ENCODE measurements at regions not wholly inside any gene's neighbourhood (a gene's known extent, or its start where the extent isn't known, plus 50 kb on each side); places are given as distances from the start of the nearest gene placed in this dataset.

- H3K9ac ChIP-seq (ENCODE audit: insufficient read length, low read depth): peak overlapping the region; percentile 47
- no peak overlapping the region for H3K4me3 ChIP-seq (ENCODE audit: insufficient read length, low read depth)
- H3K9me3 ChIP-seq (ENCODE audit: insufficient read depth, low read length): no peaks in the 10 kb centered on the region
- peaks cover 23% of the 10 kb centered on the region for H3K36me3 ChIP-seq (ENCODE audit: insufficient read depth, insufficient read length, low read length)
- no peak for DNase-seq (ENCODE audit: low read depth, low spot score)
- no peaks in the 10 kb centered on the region for H3K27me3 ChIP-seq (ENCODE audit: insufficient read depth, insufficient read length)
- TF ChIP-seq YY1 (IDR thresholded peaks at IDR 0.05; ENCODE audit: insufficient read depth, insufficient read length): no peak
- H3K4me1 ChIP-seq (ENCODE audit: insufficient read depth, insufficient read length): peaks cover 35% of the 10 kb centered on the region
Measured at GRCh38 chr12:124517260-124518050, 50.0 kb downstream of the NCOR2 start.

DNA sequence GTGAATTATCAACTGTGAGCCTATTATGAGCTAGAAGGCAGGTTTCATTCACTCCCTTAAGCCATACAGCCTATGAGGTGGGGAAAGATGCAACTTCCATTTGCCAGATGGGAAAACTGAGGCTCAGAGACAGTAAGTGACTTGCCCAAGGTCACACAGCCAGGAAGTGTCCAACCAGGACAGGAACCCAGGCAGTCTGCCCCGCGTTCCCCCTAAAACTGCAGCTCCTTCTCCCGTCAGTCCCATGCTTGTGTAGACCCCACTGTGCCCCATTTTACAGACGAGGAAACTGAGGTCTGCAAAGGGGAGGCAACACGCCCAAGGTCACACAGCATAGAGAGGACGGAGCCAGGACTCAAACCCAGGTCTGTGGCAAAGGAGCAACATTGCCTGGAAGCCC lies 50.6 kb downstream of the NCOR2 start:
- Histone ChIP-seq H3K9ac (ENCODE audit: insufficient read length, low read depth) (no peak overlapping the region), H3K36me3 (ENCODE audit: insufficient read depth, insufficient read length, low read length) (peaks cover 17% of the 10 kb centered on the region), H3K9me3 (ENCODE audit: insufficient read depth, low read length) (no peaks in the 10 kb centered on the region), H3K4me3 (ENCODE audit: insufficient read length, low read depth) (no peak overlapping the region), H3K27me3 (ENCODE audit: insufficient read depth, insufficient read length) (no peaks in the 10 kb centered on the region), H3K4me1 (ENCODE audit: insufficient read depth, insufficient read length) (peaks cover 37% of the 10 kb centered on the region)
- no peak for DNase-seq (ENCODE audit: low read depth, low spot score)
- no peak for TF ChIP-seq SUZ12 (IDR thresholded peaks at IDR 0.05; ENCODE audit: extremely low read depth, insufficient read depth, insufficient read length)
- no peak for TF ChIP-seq ZNF274 (IDR thresholded peaks at IDR 0.05; ENCODE audit: low read depth, low read length)
- no peak for TF ChIP-seq YY1 (IDR thresholded peaks at IDR 0.05; ENCODE audit: insufficient read depth, insufficient read length)

DNA sequence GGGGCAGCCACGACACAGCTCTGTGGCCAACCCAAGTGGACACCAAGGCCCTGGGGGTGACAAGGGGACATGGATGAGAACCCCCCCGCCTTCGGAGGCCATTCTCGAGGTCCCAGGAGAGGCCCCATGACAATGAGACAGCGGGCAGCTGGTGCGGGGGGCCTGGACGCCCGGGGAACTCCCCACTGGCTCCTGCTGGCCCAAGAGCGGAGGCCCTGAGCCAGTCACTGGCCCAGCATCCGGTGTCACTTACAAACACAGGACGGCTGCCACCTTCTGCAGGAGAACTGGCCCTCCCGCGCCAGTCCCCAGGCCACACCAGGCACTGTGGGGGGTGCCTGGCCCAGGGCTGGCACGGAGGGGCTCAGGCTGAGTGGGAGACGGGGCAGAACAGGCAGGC lies 51.4 kb downstream of the NCOR2 start:
- TF ChIP-seq YY1 (IDR thresholded peaks at IDR 0.05; ENCODE audit: insufficient read depth, insufficient read length): no peak
- TF ChIP-seq SUZ12 (IDR thresholded peaks at IDR 0.05; ENCODE audit: extremely low read depth, insufficient read depth, insufficient read length): no peak
- TF ChIP-seq ZNF274 (IDR thresholded peaks at IDR 0.05; ENCODE audit: low read depth, low read length): no peak
- Histone ChIP-seq H3K4me1 (ENCODE audit: insufficient read depth, insufficient read length) (peaks cover 37% of the 10 kb centered on the region), H3K9ac (ENCODE audit: insufficient read length, low read depth) (no peak overlapping the region), H3K27me3 (ENCODE audit: insufficient read depth, insufficient read length) (no peaks in the 10 kb centered on the region), H3K9me3 (ENCODE audit: insufficient read depth, low read length) (no peaks in the 10 kb centered on the region), H3K4me3 (ENCODE audit: insufficient read length, low read depth) (no peak overlapping the region), H3K36me3 (ENCODE audit: insufficient read depth, insufficient read length, low read length) (peaks cover 18% of the 10 kb centered on the region)
- DNase-seq (ENCODE audit: low read depth, low spot score): no peak

DNA sequence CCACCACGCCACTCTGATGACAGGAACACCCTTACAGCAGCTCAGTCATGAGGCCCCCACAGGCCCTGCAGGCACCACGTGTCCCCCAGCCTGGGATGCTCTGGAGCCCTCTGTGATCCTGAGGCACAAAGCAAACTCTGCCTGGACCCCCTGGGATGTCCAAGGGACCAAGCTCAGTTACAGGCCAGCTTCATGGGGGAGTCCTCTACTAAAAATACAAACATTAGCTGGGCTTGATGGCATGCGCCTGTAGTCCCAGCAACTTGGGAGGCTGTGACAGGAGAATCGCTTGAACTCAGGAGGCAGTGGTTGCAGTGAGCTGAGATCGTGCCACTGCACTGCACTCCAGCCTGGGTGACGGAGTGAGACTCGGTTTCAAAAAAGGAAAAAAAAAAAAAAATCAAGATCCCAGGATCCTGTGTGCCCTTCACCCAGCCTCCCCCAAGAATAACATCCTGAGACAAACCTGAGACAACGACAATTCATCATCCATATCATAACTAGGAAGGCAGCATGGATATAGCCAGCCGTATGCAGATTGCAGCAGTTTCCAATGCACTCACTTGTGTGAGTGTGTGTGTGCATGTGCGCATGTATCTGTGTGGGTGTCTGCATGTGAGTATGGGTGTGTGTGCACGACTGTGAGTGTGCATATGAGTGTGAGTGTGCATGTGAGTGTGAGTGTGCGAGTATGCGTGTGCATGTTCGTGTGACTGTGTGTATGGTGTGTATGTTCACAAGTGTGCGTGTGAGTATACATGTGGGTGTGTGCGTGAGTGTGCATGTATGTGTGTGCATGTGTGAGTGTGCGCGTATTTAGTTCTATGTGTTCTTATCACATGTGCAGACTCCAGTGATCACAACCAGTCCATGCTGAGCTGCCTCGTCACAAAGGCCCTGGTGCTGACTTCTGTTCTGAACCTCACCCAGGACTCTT lies 52.1 kb downstream of the NCOR2 start:
- no peaks in the 10 kb centered on the region for H3K9me3 ChIP-seq (ENCODE audit: insufficient read depth, low read length)
- TF ChIP-seq YY1 (IDR thresholded peaks at IDR 0.05; ENCODE audit: insufficient read depth, insufficient read length) (no peak), ZNF274 (IDR thresholded peaks at IDR 0.05; ENCODE audit: low read depth, low read length) (no peak), SUZ12 (IDR thresholded peaks at IDR 0.05; ENCODE audit: extremely low read depth, insufficient read depth, insufficient read length) (no peak)
- H3K4me1 ChIP-seq (ENCODE audit: insufficient read depth, insufficient read length): peaks cover 42% of the 10 kb centered on the region
- DNase-seq (ENCODE audit: low read depth, low spot score): no peak
- H3K36me3 ChIP-seq (ENCODE audit: insufficient read depth, insufficient read length, low read length): peaks cover 24% of the 10 kb centered on the region
- H3K4me3 ChIP-seq (ENCODE audit: insufficient read length, low read depth): no peak overlapping the region
- H3K9ac ChIP-seq (ENCODE audit: insufficient read length, low read depth): peak overlapping the region; percentile 7
- no peaks in the 10 kb centered on the region for H3K27me3 ChIP-seq (ENCODE audit: insufficient read depth, insufficient read length)

DNA sequence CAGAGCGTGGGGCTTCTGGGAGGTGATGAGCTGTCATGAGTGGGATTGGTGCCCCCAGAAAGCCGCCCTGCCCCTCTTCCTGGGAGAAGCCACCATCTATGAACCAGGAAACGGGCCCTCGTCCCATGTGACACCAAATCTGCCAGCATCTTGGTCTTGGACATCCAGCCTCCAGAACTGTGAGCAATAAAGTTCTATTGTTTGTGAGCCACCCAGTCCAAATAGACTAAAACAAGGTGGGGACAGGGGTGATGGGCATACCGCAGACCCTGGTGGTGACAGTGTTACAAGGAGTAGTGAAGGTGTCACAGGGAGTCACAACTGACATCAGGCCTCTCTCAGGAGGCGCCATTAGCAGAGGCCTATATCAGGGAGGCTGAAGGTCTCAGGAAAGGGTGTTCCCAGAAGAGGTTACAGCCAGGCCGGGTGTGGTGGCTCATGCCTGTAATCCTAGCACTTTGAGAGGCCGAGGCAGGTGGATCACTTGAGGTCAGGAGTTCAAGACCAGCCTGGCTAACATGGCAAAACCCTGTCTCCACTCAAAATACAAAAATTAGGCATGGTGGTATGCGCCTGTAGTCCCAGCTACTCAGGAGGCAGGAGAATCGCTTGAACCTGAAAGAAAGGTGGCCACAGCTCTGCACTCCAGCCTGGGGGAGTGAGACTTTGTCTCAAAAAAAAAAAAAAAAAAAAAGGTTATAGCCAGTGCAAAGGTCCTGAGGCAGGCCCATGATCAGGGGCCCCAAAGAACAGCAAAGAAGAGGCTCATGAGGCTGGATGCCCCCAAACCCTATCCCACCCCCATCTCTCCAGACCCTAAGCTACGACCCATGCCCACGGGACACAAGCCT lies 53.0 kb downstream of the NCOR2 start:
- no peaks in the 10 kb centered on the region for H3K9me3 ChIP-seq (ENCODE audit: insufficient read depth, low read length)
- peaks cover 23% of the 10 kb centered on the region for H3K36me3 ChIP-seq (ENCODE audit: insufficient read depth, insufficient read length, low read length)
- peaks cover 50% of the 10 kb centered on the region for H3K4me1 ChIP-seq (ENCODE audit: insufficient read depth, insufficient read length)
- H3K9ac ChIP-seq (ENCODE audit: insufficient read length, low read depth): no peak overlapping the region
- TF ChIP-seq SUZ12 (IDR thresholded peaks at IDR 0.05; ENCODE audit: extremely low read depth, insufficient read depth, insufficient read length): no peak
- TF ChIP-seq YY1 (IDR thresholded peaks at IDR 0.05; ENCODE audit: insufficient read depth, insufficient read length): no peak
- no peak for TF ChIP-seq ZNF274 (IDR thresholded peaks at IDR 0.05; ENCODE audit: low read depth, low read length)
- H3K27me3 ChIP-seq (ENCODE audit: insufficient read depth, insufficient read length): no peaks in the 10 kb centered on the region
- DNase-seq (ENCODE audit: low read depth, low spot score): no peak
- H3K4me3 ChIP-seq (ENCODE audit: insufficient read length, low read depth): no peak overlapping the region

DNA sequence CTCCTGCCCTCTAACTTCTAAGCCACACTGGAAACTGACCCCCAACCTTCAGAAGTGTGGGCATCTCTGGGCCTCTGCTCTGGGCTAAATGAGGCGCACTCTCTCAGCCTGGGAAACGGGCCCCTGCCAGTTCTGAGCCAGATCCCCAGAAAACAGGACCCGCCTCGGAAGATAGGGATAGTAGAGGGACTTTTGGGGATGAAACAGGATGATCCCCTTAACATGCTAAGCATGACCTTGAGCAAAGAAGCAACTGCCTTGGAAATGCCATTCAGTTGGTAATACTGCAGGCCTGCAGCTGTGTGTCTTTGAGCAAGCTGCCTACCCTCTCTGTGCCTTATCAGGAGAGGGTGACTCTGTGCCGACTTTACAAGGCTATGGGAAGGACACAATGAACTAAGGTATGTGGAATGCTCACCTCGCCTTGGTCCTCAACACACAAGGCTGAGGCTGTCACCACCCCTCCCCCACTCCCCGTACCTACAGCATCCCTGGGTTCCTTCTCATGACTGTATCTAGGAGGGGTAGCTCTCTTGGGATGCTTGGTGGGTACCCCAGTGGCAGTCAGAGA lies 54.0 kb downstream of the NCOR2 start:
- no peak overlapping the region for H3K4me3 ChIP-seq (ENCODE audit: insufficient read length, low read depth)
- H3K9ac ChIP-seq (ENCODE audit: insufficient read length, low read depth): no peak overlapping the region
- TF ChIP-seq YY1 (IDR thresholded peaks at IDR 0.05; ENCODE audit: insufficient read depth, insufficient read length) (no peak), SUZ12 (IDR thresholded peaks at IDR 0.05; ENCODE audit: extremely low read depth, insufficient read depth, insufficient read length) (no peak), ZNF274 (IDR thresholded peaks at IDR 0.05; ENCODE audit: low read depth, low read length) (no peak)

More for the DNA sequence above, 54.0 kb downstream of the NCOR2 start:
- H3K36me3 ChIP-seq (ENCODE audit: insufficient read depth, insufficient read length, low read length): peaks cover 21% of the 10 kb centered on the region
- DNase-seq (ENCODE audit: low read depth, low spot score): peak; percentile 57
- peaks cover 47% of the 10 kb centered on the region for H3K4me1 ChIP-seq (ENCODE audit: insufficient read depth, insufficient read length)
- H3K27me3 ChIP-seq (ENCODE audit: insufficient read depth, insufficient read length): no peaks in the 10 kb centered on the region
- H3K9me3 ChIP-seq (ENCODE audit: insufficient read depth, low read length): no peaks in the 10 kb centered on the region
